Epithelial cell of proximal tubule (primary cell): ENCODE measurements at regions not wholly inside any gene's neighbourhood (a gene's known extent, or its start where the extent isn't known, plus 50 kb on each side); places are given as distances from the start of the nearest gene placed in this dataset.

ENCODE experiments used
- DNase-seq: peaks from one replicate; pipeline ENCODE4 v3.0.0-alpha.2; 2011; ENCODE audit warnings: low read depth
- H3K4me3 ChIP-seq: 2 replicates; pipeline ENCODE4 v1.5.1; 2011; ENCODE audit warnings: low read depth, mild to moderate bottlenecking, low read length
- TF ChIP-seq, protein P1 (sequence below): conservative IDR thresholded peaks from 2 replicates; pipeline ENCODE4 v1.5.1; 2012; ENCODE audit warnings: low read depth, mild to moderate bottlenecking, low read length

DNA sequence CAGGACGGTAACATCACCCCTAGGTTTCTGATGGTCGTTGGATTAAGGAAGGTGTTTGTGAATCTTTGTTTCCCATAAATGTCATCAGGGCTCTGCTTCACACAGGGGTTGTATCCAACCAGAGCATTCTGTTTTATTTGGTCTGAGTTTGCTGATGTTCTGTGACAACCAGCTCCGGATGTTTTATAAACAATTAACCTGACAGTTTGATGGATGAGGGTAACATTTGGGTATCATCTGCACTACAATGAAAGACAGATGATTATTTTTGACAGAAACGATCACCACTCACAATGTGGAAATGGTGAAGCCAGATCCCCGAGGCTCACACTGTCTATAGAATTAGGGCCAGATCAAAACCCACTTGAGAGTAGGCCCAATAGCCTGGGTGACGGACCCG is 107.1 kb downstream of the CDC42EP3 start:
- TF ChIP-seq, protein P1, sequence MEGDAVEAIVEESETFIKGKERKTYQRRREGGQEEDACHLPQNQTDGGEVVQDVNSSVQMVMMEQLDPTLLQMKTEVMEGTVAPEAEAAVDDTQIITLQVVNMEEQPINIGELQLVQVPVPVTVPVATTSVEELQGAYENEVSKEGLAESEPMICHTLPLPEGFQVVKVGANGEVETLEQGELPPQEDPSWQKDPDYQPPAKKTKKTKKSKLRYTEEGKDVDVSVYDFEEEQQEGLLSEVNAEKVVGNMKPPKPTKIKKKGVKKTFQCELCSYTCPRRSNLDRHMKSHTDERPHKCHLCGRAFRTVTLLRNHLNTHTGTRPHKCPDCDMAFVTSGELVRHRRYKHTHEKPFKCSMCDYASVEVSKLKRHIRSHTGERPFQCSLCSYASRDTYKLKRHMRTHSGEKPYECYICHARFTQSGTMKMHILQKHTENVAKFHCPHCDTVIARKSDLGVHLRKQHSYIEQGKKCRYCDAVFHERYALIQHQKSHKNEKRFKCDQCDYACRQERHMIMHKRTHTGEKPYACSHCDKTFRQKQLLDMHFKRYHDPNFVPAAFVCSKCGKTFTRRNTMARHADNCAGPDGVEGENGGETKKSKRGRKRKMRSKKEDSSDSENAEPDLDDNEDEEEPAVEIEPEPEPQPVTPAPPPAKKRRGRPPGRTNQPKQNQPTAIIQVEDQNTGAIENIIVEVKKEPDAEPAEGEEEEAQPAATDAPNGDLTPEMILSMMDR: no peak
- H3K4me3 ChIP-seq: no peak overlapping the region
- DNase-seq: no peak

DNA sequence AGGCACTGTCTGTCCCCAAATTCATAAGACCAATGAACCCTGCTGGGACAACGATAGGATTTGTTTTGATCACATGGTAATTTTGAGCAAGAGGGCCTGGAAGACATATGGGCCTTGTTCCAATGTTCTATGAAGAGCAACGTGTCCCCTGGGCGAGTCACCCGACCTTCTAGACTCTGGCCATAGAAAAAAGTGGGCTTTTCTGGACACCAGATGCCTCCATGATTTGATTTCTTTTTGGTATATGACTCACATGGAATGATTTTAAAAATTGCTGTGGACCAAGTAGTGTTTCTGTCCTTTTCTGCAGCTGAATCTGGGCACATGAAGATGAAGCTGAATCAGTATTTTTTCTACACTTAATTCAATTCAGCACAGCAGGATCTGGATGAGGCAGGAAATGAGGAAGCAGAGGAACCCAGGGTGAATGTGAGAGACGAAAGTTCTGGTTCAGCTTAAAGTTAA is 104.9 kb downstream of the CDC42EP3 start:
- no peak overlapping the region for H3K4me3 ChIP-seq
- TF ChIP-seq, protein P1: no peak
- no peak for DNase-seq

DNA sequence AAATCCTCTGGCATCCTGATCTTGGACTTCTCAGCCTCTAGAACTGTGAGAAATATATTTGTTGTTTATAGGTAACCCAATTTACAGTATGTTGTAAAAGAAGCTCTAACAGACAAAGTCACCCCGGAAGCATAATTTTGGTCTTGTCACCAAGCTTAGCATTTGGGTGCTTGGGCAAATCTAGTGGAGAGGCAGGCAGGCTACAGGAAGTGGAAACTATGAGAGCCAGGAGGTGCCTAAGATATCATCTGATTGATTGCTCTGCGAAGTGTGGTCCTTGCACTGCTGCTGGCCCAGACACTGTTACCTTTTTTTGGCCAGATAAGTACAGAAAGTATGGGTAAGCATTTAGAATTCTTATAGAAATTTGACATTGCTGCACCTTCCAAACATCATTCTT is 102.9 kb downstream of the CDC42EP3 start:
- DNase-seq: no peak
- H3K4me3 ChIP-seq: no peak overlapping the region
- TF ChIP-seq, protein P1: no peak

DNA sequence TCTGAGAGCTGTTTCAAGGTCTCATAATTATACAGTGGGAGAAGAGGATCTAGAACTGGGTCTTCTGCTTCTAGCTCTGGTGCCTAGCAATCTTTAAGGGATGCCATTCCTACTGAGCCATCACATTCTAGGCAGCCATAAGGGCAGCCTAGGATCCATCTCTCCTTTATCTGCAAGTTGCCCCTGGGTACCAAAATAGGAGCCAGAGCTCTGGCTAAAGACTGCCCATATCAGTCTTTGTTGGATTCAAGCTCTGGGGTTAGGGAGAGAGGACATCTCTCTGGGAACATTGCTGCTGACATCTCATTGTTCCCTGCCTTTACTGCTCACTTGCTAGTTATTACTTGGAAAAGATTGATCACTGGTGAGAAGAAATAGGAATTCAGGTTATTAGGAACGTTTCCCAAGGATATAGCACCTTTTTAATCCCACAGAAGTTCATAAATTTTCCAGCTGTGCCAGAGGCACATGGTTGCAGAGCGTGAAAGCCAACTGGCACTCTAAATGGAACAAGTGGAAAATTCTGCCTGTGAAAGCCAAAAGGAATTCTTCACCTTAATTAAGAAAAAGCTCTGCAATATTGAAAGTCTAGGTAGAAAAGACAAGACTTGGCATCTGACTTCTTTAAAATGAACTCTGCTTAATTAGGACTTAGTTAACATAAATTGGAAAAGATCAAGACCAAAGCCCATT is 102.2 kb downstream of the CDC42EP3 start:
- TF ChIP-seq, protein P1: no peak
- DNase-seq: no peak
- H3K4me3 ChIP-seq: no peak overlapping the region

DNA sequence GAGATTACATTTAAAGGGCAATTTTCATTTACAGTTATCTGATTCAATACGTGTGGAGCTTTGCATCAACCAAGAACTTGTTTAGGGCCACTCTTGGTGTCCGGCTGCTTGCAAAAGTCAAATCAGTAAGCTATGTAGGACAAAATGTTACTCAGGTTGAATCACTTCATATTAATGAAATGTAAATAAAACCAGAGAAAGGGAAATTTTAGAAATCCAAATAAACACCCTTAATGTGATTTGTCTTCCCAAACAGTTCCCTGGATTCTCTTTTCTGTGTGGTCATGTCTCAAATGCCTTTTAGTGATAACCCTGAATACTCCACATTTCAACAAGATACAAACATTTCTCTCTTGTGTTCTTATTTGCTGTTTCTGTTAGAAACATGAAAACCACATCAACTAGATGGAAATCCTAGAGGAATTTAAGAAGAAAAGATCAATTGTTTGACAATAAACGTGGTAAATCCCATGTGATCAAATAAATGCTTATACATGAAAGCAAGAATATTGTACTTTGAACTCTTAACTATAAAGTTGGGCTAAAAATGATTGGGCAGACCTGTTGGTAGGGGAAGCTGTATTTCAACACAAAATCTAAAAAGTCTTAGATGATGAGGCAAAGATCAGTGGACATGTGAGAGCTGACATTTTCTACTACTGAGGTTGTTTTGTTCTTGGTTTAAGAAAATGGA is 101.3 kb downstream of the CDC42EP3 start:
- TF ChIP-seq, protein P1: no peak
- H3K4me3 ChIP-seq: no peak overlapping the region
- DNase-seq: no peak

DNA sequence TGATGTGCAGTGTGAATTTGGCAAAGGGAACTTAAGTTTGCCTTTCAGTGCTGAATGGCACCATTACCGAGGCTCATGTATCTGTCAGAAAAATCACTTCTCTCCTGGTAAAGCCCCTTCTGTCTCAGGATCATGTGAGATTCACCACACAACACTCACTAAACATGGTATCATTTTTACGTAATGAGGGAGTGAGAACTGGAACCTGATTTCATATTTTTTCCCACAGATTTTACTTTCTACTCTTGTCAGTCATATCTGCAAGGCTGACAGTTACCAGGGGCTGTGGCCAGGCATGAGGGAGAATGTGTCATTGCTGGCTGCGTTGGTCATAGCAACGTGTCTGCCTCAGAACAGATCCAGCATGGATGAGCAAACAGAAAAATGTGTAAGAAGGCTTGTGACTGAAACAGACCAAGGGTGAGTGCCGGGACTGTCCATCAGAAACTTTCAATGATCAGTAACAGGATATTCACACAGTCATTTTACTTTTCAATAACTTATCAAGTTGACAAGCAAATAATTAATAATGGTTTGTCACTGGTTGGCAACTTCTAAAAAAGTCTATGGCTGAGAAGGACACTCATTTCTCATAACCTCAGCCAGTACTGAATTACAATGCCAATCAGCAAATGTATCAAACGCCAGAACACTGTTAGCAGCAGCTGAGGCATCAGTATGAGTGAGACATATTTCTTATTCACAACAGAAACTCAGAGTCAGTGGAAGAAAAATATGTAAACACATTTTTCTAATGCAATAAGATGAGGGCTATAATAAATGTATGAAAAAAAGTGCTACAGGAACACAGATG is 100.5 kb downstream of the CDC42EP3 start:
- DNase-seq: peak; percentile 80
- TF ChIP-seq, protein P1: no peak
- no peak overlapping the region for H3K4me3 ChIP-seq
